ENCODE measurements at regions not wholly inside any gene's neighbourhood (a gene's known extent, or its start where the extent isn't known, plus 50 kb on each side); places are given as distances from the start of the nearest gene placed in this dataset.

GRCh38 chr2:152875701-152876695 is 157.6 kb downstream of the ARL6IP6 start:
- TF ChIP-seq ATF3 (CRISPR knock-in tag; IDR thresholded peaks at IDR 0.05): no peak
- TF ChIP-seq ZNF274 (CRISPR knock-in tag; IDR thresholded peaks at IDR 0.05): no peak
- TF ChIP-seq ZNF33A (CRISPR knock-in tag; IDR thresholded peaks at IDR 0.05; ENCODE audit: borderline replicate concordance): no peak
- TF ChIP-seq GATAD1 (CRISPR knock-in tag; IDR thresholded peaks at IDR 0.05): no peak
- no peak for TF ChIP-seq CREM (IDR thresholded peaks at IDR 0.05)
- TF ChIP-seq CREM (CRISPR knock-in tag; IDR thresholded peaks at IDR 0.05): no peak

All from HepG2 (cell line).